Tibial artery (tissue), 4 donors: ENCODE measurements at regions not wholly inside any gene's neighbourhood (a gene's known extent, or its start where the extent isn't known, plus 50 kb on each side); places are given as distances from the start of the nearest gene placed in this dataset.

Experiments
- DNase-seq, 2 donors: peaks; one replicate each; pipeline ENCODE4 v3.0.0-alpha.2; 2019
- H3K27ac ChIP-seq, 2 donors: fragments of 200-600 bp; sonication (generic) in 1 of 2; 1 replicate in 1 of 2; 2 replicates in 1 of 2; pipeline ENCODE4 v1.5.1; 2018 to 2019; ENCODE audit warnings: mild to moderate bottlenecking in 1 of 2
- H3K27me3 ChIP-seq, 2 donors: fragments of 200-600 bp; sonication (generic) in 1 of 2; one replicate each; pipeline versions ENCODE4 v1.5.1 to v1.6.0; 2016 to 2019
- H3K36me3 ChIP-seq, 3 donors: fragments of 200-600 bp; sonication (generic) in 2 of 3; one replicate each; pipeline ENCODE4 v1.5.1; 2016 to 2019; ENCODE audit warnings: mild to moderate bottlenecking in 2 of 3
- H3K4me1 ChIP-seq, 4 donors: fragments of 200-600 bp; sonication (generic) in 2 of 4; 1 replicate in 3 of 4; 2 replicates in 1 of 4; pipeline ENCODE4 v1.5.1; 2016 to 2019
- H3K4me3 ChIP-seq, 2 donors: fragments of 200-600 bp; sonication (generic) in 1 of 2; 1 replicate in 1 of 2; 2 replicates in 1 of 2; pipeline ENCODE4 v1.5.1; 2018 to 2019; ENCODE audit warnings: mild to moderate bottlenecking in 2 of 2
- H3K9me3 ChIP-seq, 3 donors: fragments of 200-600 bp; sonication (generic) in 1 of 3; one replicate each; pipeline ENCODE4 v1.5.1; 2016 to 2019
- CTCF ChIP-seq, 2 experiments: fragments of 200-600 bp in 1 of 2; fragments of 450-650 bp in 1 of 2; IDR thresholded peaks; one replicate each; pipeline ENCODE4 v1.5.1; 2017 to 2019; ENCODE audit warnings: antibody characterized with exemption in 2 of 2, mild to moderate bottlenecking in 1 of 2, moderate library complexity in 1 of 2
- intact Hi-C: fragments of 100-400 bp; cut with DNase I; formaldehyde crosslinking; loops from one replicate; pipeline ENCODE4 v1.15.0; 2023; ENCODE audit warnings: low total_unique reads

GRCh38 chr1:73727036-73727435 is 470.9 kb downstream of the LRRIQ3 start:
- H3K4me1 ChIP-seq, result no peaks in the 10 kb centered on the region
- no peak for TF ChIP-seq CTCF (IDR thresholded peaks at IDR 0.05)
- no peak overlapping the region for H3K27ac ChIP-seq
- H3K4me3 ChIP-seq, result no peak overlapping the region
- H3K36me3 ChIP-seq, result no peaks in the 10 kb centered on the region
- H3K9me3 ChIP-seq, result no peaks in the 10 kb centered on the region
- intact Hi-C loops, result no loop called here
- DNase-seq, result no peak
- H3K27me3 ChIP-seq, result no peaks in the 10 kb centered on the region

GRCh38 chr1:73722055-73722454 is 475.9 kb downstream of the LRRIQ3 start:
- no peaks in the 10 kb centered on the region for H3K9me3 ChIP-seq
- no peaks in the 10 kb centered on the region for H3K36me3 ChIP-seq
- H3K27ac ChIP-seq, result no peak overlapping the region
- no peaks in the 10 kb centered on the region for H3K4me1 ChIP-seq
- TF ChIP-seq CTCF (IDR thresholded peaks at IDR 0.05), result no peak
- intact Hi-C loops, result no loop called here
- no peaks in the 10 kb centered on the region for H3K27me3 ChIP-seq
- no peak overlapping the region for H3K4me3 ChIP-seq
- no peak for DNase-seq

DNA sequence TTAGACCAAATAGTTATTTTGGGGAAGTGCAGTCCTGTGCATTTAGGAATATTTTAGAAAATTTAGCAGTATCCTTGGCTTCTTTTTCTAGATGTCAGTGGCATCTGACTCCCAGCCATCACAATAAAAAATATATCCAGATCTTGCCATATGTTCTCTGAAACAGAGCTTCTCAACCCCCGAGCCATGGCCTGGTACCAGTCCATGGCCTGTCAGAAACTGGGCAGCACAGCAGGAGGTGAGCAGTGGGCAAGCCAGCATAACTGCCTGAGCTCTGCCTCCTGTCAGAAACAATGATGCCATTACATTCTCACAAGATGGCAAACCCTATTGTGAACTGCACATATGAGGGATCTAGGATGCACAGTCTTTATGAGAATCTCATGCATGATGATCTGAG is 480.0 kb downstream of the LRRIQ3 start:
- Histone ChIP-seq H3K9me3 (no peaks in the 10 kb centered on the region), H3K4me1 (no peaks in the 10 kb centered on the region), H3K27me3 (no peaks in the 10 kb centered on the region), H3K4me3 (no peak overlapping the region), H3K36me3 (no peaks in the 10 kb centered on the region), H3K27ac (no peak overlapping the region)
- intact Hi-C loops, result no loop called here
- no peak for TF ChIP-seq CTCF (IDR thresholded peaks at IDR 0.05)
- no peak for DNase-seq

GRCh38 chr1:73711089-73711488 is 486.9 kb downstream of the LRRIQ3 start:
- no peaks in the 10 kb centered on the region for H3K27me3 ChIP-seq
- intact Hi-C loops, result no loop called here
- no peaks in the 10 kb centered on the region for H3K4me1 ChIP-seq
- no peak for DNase-seq
- H3K9me3 ChIP-seq, result no peaks in the 10 kb centered on the region
- TF ChIP-seq CTCF (IDR thresholded peaks at IDR 0.05), result no peak
- no peaks in the 10 kb centered on the region for H3K36me3 ChIP-seq
- H3K4me3 ChIP-seq, result no peak overlapping the region
- no peak overlapping the region for H3K27ac ChIP-seq

GRCh38 chr1:73701826-73702225 is 496.1 kb downstream of the LRRIQ3 start:
- no peak overlapping the region for H3K4me3 ChIP-seq
- H3K27ac ChIP-seq, result no peak overlapping the region
- intact Hi-C loops, result no loop called here
- no peak for TF ChIP-seq CTCF (IDR thresholded peaks at IDR 0.05)
- H3K4me1 ChIP-seq, result no peaks in the 10 kb centered on the region
- no peaks in the 10 kb centered on the region for H3K36me3 ChIP-seq
- H3K27me3 ChIP-seq, result no peaks in the 10 kb centered on the region
- H3K9me3 ChIP-seq, result no peaks in the 10 kb centered on the region
- no peak for DNase-seq

- intact Hi-C loops, result no loop called here
- no peak for DNase-seq
Measured at GRCh38 chr1:73676186-73676585, 521.8 kb downstream of the LRRIQ3 start.

More at GRCh38 chr1:73676186-73676585, 521.8 kb downstream of the LRRIQ3 start:
- TF ChIP-seq CTCF (IDR thresholded peaks at IDR 0.05), result no peak
- Histone ChIP-seq H3K36me3 (no peaks in the 10 kb centered on the region), H3K4me3 (no peak overlapping the region), H3K27ac (no peak overlapping the region), H3K9me3 (no peaks in the 10 kb centered on the region), H3K4me1 (no peaks in the 10 kb centered on the region), H3K27me3 (no peaks in the 10 kb centered on the region)
